Neural crest cell (in vitro differentiated cells): ENCODE measurements at regions not wholly inside any gene's neighbourhood (a gene's known extent, or its start where the extent isn't known, plus 50 kb on each side); places are given as distances from the start of the nearest gene placed in this dataset.

Source experiments
- DNase-seq: peaks from one replicate; pipeline ENCODE4 v3.0.0; 2021; ENCODE audit warnings: low read depth, mixed read lengths, low spot score
- H3K27ac Mint-ChIP-seq: one replicate; pipeline ENCODE4 v1.8.0; 2021; ENCODE audit warnings: mild to moderate bottlenecking, mixed read lengths; ENCODE audit not compliant: unreplicated experiment
- H3K27me3 Mint-ChIP-seq: 2 replicates; pipeline ENCODE4 v1.8.0; 2021; ENCODE audit warnings: low read depth, mild to moderate bottlenecking, mixed read lengths
- H3K36me3 Mint-ChIP-seq: 2 replicates; pipeline ENCODE4 v1.8.0; 2021; ENCODE audit warnings: low read depth, mild to moderate bottlenecking, mixed read lengths
- H3K4me1 Mint-ChIP-seq: 2 replicates; pipeline ENCODE4 v1.8.0; 2021; ENCODE audit warnings: mixed read lengths
- H3K4me3 Mint-ChIP-seq: one replicate; pipeline ENCODE4 v1.8.0; 2021; ENCODE audit warnings: mild to moderate bottlenecking, mixed read lengths
- H3K9me3 Mint-ChIP-seq: 2 replicates; pipeline ENCODE4 v1.8.0; 2021; ENCODE audit warnings: mixed read lengths
- CTCF ChIP-seq: fragments of 200-600 bp; sonication (generic); conservative IDR thresholded peaks from 2 replicates; pipeline ENCODE4 v1.5.0; 2021; ENCODE audit warnings: antibody characterized with exemption, mild to moderate bottlenecking

GRCh38 chr20:7772371-7772770 lies 167.9 kb downstream of the HAO1 start:
- TF ChIP-seq CTCF: no peak
- no peak overlapping the region for H3K27ac Mint-ChIP-seq
- H3K36me3 Mint-ChIP-seq: no peaks in the 10 kb centered on the region
- no peak for DNase-seq
- peaks cover 7% of the 10 kb centered on the region for H3K9me3 Mint-ChIP-seq
- H3K4me3 Mint-ChIP-seq: no peak overlapping the region
- peaks cover 4% of the 10 kb centered on the region for H3K4me1 Mint-ChIP-seq
- H3K27me3 Mint-ChIP-seq: no peaks in the 10 kb centered on the region

GRCh38 chr20:7773511-7773910 lies 166.7 kb downstream of the HAO1 start:
- H3K4me3 Mint-ChIP-seq: no peak overlapping the region
- H3K4me1 Mint-ChIP-seq: peaks cover 4% of the 10 kb centered on the region
- TF ChIP-seq CTCF: no peak

GRCh38 chr20:7775072-7775471 lies 165.2 kb downstream of the HAO1 start:
- H3K4me3 Mint-ChIP-seq: no peak overlapping the region
- DNase-seq: no peak
- no peak overlapping the region for H3K27ac Mint-ChIP-seq
- peaks cover 4% of the 10 kb centered on the region for H3K4me1 Mint-ChIP-seq
- TF ChIP-seq CTCF: no peak
- peaks cover 10% of the 10 kb centered on the region for H3K9me3 Mint-ChIP-seq
- H3K27me3 Mint-ChIP-seq: no peaks in the 10 kb centered on the region
- H3K36me3 Mint-ChIP-seq: no peaks in the 10 kb centered on the region

More at GRCh38 chr20:7773511-7773910, 166.7 kb downstream of the HAO1 start:
- no peaks in the 10 kb centered on the region for H3K36me3 Mint-ChIP-seq
- H3K9me3 Mint-ChIP-seq: peaks cover 7% of the 10 kb centered on the region
- H3K27me3 Mint-ChIP-seq: no peaks in the 10 kb centered on the region
- no peak for DNase-seq
- H3K27ac Mint-ChIP-seq: no peak overlapping the region

GRCh38 chr20:7776148-7776547 lies 164.1 kb downstream of the HAO1 start:
- H3K9me3 Mint-ChIP-seq: peaks cover 10% of the 10 kb centered on the region
- no peak overlapping the region for H3K4me3 Mint-ChIP-seq
- H3K36me3 Mint-ChIP-seq: no peaks in the 10 kb centered on the region
- no peaks in the 10 kb centered on the region for H3K27me3 Mint-ChIP-seq
- H3K4me1 Mint-ChIP-seq: peaks cover 4% of the 10 kb centered on the region
- no peak for DNase-seq
- H3K27ac Mint-ChIP-seq: no peak overlapping the region
- no peak for TF ChIP-seq CTCF

- DNase-seq: no peak
- Mint-ChIP-seq H3K9me3 (no peaks in the 10 kb centered on the region), H3K27me3 (no peaks in the 10 kb centered on the region), H3K4me3 (no peak overlapping the region), H3K27ac (no peak overlapping the region), H3K4me1 (no peaks in the 10 kb centered on the region), H3K36me3 (no peaks in the 10 kb centered on the region)
- no peak for TF ChIP-seq CTCF
These were observed 150.1 kb downstream of the HAO1 start for GRCh38 chr20:7790189-7790588.
